Hematopoietic multipotent progenitor cell treated with erythropoietin and hydrocortisone succinate and interleukin-3 and kit ligand, for 6 days (in vitro differentiated cells): ENCODE measurements at regions not wholly inside any gene's neighbourhood (a gene's known extent, or its start where the extent isn't known, plus 50 kb on each side); places are given as distances from the start of the nearest gene placed in this dataset.
"Not testable (repeated sequence)": the region's sequence is repeated elsewhere in the genome, so short reads cannot be mapped to it uniquely, and the experiment has no call there.

Experiments used
- DNase-seq: peaks from one replicate; pipeline ENCODE4 v3.0.0-alpha.2; 2015

GRCh38 chr4:28444886-28445496, 1584.3 kb downstream of the STIM2 start:
- DNase-seq: no peak

DNA sequence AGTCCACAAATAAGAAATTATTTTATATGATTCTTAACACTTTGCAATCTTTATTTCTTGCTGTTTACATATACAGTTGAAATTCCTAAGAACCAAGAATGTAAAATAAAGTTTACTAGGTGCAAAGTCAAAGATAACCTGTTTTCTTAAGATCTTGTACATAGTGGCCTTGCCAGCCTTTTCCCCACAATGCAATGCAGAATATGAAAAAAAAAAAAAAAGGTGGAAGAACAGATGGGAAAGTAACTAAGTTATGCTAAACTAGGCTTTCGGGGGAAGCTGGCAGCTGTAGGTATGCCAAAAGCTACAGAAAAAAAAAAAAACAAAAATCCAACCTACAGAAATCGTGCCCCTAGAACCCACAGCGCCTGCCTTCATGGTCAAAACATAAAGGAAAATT, 1588.4 kb downstream of the STIM2 start:
- DNase-seq: no peak

GRCh38 chr4:28451346-28451745, 1590.7 kb downstream of the STIM2 start:
- no peak for DNase-seq

- no peak for DNase-seq
These were observed 1602.4 kb downstream of the STIM2 start for GRCh38 chr4:28462766-28463700.

DNA sequence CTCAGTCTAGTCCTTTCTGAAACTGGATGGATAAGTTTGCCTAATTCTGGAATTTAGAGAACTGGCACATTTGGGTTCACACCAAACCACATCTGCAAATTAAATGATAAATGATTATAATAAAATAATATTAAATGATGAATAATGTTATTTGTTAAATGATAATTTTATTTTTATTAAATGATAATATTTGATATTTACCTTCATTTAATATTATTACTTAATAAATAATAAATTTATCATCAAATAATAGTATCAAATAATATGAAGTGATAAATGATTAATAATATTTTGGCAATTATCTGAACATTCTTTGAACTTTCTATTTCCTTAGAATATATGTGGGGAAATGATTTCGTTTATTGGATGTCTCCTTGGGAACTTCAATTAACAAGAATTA, 1604.2 kb downstream of the STIM2 start:
- DNase-seq: no peak

DNA sequence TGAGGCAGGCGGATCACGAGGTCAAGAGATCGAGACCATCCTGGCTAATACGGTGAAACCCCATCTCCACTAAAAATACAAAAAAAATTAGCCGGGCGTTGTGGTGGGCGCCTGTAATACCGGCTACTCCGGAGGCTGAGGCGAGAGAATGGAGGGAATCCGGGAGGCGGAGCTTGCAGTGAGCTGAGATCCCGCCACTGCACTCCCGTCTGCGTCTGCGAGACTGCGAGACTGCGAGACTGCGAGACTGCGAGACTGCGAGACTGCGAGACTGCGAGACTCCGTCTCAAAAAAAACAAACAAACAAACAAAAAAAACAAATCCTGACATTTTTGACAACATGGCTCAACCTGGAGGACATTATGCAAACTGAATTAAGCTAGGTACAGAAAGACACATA, 1606.2 kb downstream of the STIM2 start:
- not testable (repeated sequence) for DNase-seq

DNA sequence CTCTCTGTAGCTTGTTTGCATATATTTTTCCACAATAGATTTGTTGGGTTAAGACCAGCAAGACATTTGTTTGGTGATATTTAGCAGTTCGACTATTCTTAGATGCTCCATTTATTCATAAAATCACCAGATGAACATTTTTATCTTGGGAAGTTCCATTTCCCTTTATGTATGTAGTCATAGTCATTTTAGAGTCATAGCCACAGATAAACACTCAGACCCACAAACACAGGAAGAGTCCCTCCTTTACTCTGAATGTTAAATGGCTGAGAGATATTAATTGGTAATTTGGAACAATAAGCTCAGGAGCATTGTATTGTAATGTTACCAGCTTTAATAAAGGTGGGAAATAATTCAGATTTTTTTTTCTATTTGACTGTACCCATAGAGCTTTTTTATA, 1608.7 kb downstream of the STIM2 start:
- no peak for DNase-seq

- DNase-seq: no peak
These were observed 1609.2 kb downstream of the STIM2 start for GRCh38 chr4:28469886-28470285.

DNA sequence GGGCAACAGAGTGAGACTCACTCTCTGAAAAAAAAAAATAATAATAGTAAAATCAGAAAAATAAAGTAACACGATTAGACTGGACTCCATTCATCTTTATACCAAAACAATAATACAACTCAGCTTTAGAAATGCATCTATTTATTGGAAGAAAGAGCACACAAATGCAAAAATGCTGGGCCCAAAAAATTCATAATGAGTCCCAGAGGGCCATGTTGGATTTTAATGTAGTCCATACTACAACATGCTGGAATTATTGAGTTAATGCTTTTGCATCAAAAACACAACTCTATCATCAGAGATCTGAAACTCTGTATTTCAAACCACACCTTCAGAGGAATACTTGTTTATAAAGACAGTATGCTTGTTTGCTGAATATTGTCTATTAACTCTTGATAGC, 1614.7 kb downstream of the STIM2 start:
- no peak for DNase-seq

DNA sequence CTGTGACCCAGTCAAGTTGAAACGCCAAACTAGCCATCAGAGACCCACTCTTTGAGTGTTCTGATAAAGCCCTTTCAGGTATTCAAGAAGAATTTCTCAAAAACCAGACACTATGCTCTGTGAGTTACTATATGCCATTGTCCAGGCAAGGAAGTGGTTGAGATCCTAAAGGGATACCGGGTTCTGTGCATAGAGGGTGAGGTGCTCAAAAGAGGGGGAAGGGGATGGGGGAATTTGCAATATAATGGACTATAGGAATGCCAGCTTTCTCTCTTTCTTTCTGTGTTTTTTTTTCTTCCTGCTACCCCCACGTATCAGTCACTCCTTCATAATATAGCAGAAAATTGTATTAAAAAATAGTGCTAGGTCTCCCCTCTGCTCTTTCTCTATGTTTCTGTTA, 1619.0 kb downstream of the STIM2 start:
- no peak for DNase-seq

DNA sequence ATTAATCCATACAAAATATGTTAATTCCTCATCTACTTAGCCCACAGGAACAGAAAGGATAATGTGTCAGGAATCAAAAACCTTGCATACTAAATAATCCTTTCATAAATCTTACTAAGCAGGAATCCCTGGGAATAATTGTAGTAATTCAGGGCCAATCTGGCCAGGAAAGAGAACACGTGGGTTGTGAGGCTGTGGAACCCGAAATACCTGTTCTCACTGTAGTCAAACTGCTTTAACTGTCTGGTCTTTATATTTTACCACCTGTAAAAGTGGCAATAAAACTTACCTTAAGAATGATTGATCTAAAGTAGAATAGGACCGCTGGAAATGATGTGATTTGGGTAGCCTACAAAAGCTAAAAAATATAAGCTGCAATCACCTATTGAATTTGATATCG, 1620.9 kb downstream of the STIM2 start:
- no peak for DNase-seq

GRCh38 chr4:28482580-28483270, 1622.1 kb downstream of the STIM2 start:
- DNase-seq: no peak

- no peak for DNase-seq
These were observed 1627.4 kb downstream of the STIM2 start for GRCh38 chr4:28488021-28488420.

- no peak for DNase-seq
These were observed 1630.0 kb downstream of the STIM2 start for GRCh38 chr4:28490669-28491068.

- DNase-seq: no peak
These were observed 1644.4 kb downstream of the STIM2 start for GRCh38 chr4:28505064-28505463.

DNA sequence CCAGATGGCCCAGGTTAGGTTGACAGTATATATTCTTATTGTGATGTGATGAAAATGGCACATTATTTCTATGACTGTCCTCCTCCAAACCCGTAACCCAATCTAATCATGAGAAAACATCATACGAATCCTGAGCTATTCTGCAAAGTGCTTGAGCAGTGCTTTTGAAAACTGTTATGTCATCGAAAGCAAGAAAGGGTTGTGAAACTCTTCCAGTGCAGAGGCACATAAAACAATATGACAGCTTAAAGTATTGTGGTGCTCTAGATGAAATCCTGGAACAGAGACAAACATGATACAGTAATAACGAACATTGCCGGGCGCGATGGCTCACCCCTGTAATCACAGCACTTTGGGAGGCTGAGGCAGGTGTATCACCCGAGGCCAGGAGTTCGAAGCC, 1648.0 kb downstream of the STIM2 start:
- no peak for DNase-seq

GRCh38 chr4:28514766-28515165, 1654.1 kb downstream of the STIM2 start:
- not testable (repeated sequence) for DNase-seq

DNA sequence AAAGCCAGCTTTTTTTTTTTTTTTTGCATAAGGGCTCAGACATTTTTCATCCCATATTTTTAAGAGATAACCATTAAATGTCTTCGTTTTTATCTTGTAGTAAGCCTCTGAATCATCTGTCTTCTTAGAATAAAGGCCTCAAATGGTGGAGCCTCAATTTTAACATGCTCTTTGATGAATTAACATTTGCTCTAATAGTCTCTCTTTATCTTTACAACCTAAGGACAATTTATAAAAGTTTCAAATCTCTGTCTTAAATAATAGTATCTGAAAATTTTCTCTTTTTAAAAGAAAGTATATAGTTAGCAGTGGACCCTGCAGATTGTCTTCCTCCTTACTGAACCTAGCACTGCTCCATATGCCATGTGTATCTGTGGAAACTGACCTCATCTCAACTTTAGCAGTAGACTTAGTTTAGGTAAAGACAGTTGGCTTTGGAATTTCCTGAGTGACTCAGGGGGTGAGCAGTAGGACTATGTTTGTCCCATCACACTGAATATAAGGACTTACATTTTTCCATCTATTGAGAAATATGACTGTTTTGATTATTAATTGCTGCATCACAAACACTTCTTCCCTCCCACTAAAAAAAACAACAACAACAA, 1658.0 kb downstream of the STIM2 start:
- no peak for DNase-seq

- no peak for DNase-seq
These were observed 1663.1 kb downstream of the STIM2 start for GRCh38 chr4:28523681-28524190.

- no peak for DNase-seq
These were observed 1675.5 kb downstream of the STIM2 start for GRCh38 chr4:28536124-28536523.

- DNase-seq: no peak
These were observed 1685.3 kb downstream of the STIM2 start for GRCh38 chr4:28545986-28546385.

GRCh38 chr4:28548136-28548535, 1687.5 kb downstream of the STIM2 start:
- DNase-seq: no peak

DNA sequence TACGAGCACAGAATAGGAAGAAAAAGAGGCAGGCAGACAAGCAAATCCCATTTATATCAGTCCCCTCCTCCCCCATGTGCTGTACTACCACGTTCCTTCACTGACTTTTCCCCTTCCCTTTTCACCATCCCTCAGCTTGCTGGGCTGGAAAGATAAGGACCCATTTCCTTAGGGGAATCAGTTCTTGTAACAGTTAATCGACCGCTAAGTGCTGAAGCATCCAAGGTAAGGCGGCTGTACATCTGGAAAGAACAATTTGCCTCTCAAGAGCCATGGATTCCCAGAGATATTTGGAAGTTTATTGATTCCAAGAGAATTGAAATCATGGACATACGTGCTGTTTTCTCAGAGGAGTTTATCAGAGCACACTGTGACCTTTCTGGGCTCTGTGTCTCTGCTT, 1688.0 kb downstream of the STIM2 start:
- DNase-seq: no peak
